ENCODE measurements at regions not wholly inside any gene's neighbourhood (a gene's known extent, or its start where the extent isn't known, plus 50 kb on each side); places are given as distances from the start of the nearest gene placed in this dataset.

DNA sequence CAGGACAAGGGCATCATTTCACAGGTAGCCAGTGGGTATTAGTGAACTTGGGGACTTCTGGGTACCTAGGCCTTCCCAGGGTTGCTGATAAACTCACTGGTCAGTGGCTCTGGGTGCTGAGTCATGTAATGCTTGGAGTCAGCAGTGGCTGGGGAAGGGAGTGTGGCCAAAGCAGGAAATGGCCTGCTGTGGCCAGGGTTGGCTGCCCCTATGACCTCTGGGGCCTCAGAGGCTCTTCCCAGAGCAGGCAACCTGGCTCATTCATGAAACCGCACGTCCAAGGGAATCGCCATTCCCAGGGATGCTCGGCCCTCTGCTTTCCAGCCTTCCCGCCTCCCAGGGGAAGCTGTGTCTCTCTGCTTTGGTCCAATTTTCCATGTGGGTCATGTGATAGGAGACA is 294.9 kb downstream of the DYSF start:
- no peaks in the 10 kb centered on the region for H3K27me3 ChIP-seq
- ATAC-seq (peak; percentile 63 to 81 (median 74)), DNase-seq (peak; percentile 64 to 80 (median 68))
- TF ChIP-seq, protein P1, sequence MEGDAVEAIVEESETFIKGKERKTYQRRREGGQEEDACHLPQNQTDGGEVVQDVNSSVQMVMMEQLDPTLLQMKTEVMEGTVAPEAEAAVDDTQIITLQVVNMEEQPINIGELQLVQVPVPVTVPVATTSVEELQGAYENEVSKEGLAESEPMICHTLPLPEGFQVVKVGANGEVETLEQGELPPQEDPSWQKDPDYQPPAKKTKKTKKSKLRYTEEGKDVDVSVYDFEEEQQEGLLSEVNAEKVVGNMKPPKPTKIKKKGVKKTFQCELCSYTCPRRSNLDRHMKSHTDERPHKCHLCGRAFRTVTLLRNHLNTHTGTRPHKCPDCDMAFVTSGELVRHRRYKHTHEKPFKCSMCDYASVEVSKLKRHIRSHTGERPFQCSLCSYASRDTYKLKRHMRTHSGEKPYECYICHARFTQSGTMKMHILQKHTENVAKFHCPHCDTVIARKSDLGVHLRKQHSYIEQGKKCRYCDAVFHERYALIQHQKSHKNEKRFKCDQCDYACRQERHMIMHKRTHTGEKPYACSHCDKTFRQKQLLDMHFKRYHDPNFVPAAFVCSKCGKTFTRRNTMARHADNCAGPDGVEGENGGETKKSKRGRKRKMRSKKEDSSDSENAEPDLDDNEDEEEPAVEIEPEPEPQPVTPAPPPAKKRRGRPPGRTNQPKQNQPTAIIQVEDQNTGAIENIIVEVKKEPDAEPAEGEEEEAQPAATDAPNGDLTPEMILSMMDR (IDR thresholded peaks at IDR 0.05), result no peak
- TF ChIP-seq POLR2A (IDR thresholded peaks at IDR 0.05), result no peak
- H3K27ac ChIP-seq, result peak overlapping the region in 1 of 12 donors; percentile 73
- intact Hi-C loops (cut with DNase I), result loop anchor here in 1 of 10 donors (1.0 to 5.0 kb wide), 2 partner anchors 26 to 36 kb away; no protein-coding TSS in a partner anchor
- H3K9me3 ChIP-seq, result peaks cover 0 to 10% (median 0%) of the 10 kb centered on the region in 12 donors
- H3K4me1 ChIP-seq, result peaks cover 0 to 33% (median 19%) of the 10 kb centered on the region in 12 donors
- H3K36me3 ChIP-seq, result no peaks in the 10 kb centered on the region
- no peak overlapping the region for H3K4me3 ChIP-seq
- 67 to 85% (median 72%) methylated on average over 5 of the region's 5 CpGs for WGBS, 4 donors

DNA sequence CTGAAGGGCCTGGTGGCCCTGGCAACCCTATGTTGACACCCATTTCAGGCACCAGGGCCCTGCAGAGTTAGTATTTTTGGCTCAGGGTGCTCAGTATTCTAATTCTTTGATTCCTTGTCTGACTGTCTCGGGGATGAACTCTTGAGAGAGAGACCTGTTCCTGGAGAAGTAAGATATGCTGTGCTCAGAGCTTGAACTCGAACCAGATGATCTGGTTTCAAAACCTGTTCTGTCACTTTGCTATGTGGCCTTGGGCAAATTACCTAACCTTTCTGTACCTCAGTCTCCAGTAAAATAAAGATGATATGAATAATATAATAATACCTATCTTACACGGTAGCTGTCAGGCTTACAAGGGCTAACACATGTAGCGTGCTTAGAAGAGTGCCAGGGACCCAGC is 294.2 kb downstream of the DYSF start:
- no peak for TF ChIP-seq POLR2A (IDR thresholded peaks at IDR 0.05)
- TF ChIP-seq, protein P1 (IDR thresholded peaks at IDR 0.05), result no peak
- ATAC-seq, result no peak
- peaks cover 0 to 10% (median 0%) of the 10 kb centered on the region in 12 donors for H3K9me3 ChIP-seq
- WGBS, 4 donors, result 91 to 95% (median 94%) methylated on average over 4 of the region's 4 CpGs
- H3K4me1 ChIP-seq, result peaks cover 0 to 40% (median 25%) of the 10 kb centered on the region in 12 donors
- H3K4me3 ChIP-seq, result no peak overlapping the region
- H3K36me3 ChIP-seq, result no peaks in the 10 kb centered on the region
- H3K27ac ChIP-seq, result peak overlapping the region in 4 of 12 donors; percentile 10 to 73 (median 32)
- DNase-seq, result no peak
- intact Hi-C loops (cut with DNase I), result loop anchor here in 1 of 10 donors (5.0 kb wide), 1 partner anchor 35 kb away; no protein-coding TSS in a partner anchor
- H3K27me3 ChIP-seq, result no peaks in the 10 kb centered on the region

DNA sequence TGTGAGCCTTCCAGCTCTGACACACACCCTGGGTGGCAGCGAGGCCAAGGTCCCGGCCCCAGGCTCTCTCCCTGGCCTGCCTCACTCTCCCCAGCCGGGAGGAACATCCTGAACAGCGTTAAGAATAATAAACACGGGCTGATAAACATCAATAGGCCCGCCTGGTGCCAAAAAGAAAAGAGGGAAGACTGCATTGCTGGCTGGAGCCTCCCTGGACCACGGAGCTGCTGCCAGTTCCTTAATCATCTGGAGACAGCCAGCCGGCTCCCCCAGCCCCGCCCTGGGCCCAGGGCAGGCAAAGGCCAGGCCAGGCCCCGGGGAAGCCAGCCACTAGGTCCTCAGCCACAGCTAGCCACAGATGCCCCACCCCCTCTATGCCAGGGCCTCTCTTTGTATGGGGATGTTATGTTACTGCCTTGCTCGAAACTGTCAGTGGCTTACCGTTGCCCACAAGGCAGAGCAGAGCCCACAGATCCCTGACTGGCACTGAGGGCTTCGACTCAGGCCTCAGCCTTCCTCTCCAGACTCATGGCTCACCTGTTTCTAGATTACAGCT is 293.7 kb downstream of the DYSF start:
- TF ChIP-seq, protein P1 (IDR thresholded peaks at IDR 0.05), result no peak
- no peak for TF ChIP-seq POLR2A (IDR thresholded peaks at IDR 0.05)
- WGBS, 4 donors, result 46 to 65% (median 53%) methylated on average over 6 to 13 of the region's 13 CpGs
- DNase-seq (peak in 2 of 5 donors; percentile 47 to 70), ATAC-seq (peak in 2 of 4 donors; percentile 25 to 41)
- H3K4me1 ChIP-seq, result peaks cover 0 to 42% (median 27%) of the 10 kb centered on the region in 12 donors
- H3K27me3 ChIP-seq, result no peaks in the 10 kb centered on the region
- peaks cover 0 to 12% (median 0%) of the 10 kb centered on the region in 12 donors for H3K9me3 ChIP-seq
- H3K27ac ChIP-seq, result peak overlapping the region in 4 of 12 donors; percentile 10 to 73 (median 32)
- intact Hi-C loops (cut with DNase I), result loop anchor here in 1 of 10 donors (5.0 kb wide), 1 partner anchor 35 kb away; no protein-coding TSS in a partner anchor
- H3K36me3 ChIP-seq, result no peaks in the 10 kb centered on the region
- H3K4me3 ChIP-seq, result no peak overlapping the region

DNA sequence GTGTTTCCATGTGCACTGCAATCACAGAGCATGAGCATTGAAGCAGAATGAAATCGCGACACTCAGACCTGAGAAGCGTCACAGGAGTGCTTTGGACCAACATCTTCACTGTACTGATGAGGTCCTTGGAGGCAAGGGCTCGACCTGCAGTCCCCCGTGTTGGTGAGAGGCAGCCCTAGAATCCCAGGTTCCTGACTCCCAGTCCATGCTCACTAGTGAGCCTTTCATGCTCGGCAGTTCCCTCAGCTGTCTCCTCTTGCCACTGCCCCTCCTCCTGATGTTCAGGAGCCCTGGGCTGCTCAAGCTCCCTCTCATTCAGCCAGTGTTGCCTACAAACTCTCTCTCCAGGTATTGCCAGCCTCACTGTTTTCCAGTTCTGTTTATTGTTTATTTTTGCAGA is 291.4 kb downstream of the DYSF start:
- no peak overlapping the region for H3K4me3 ChIP-seq
- no peaks in the 10 kb centered on the region for H3K27me3 ChIP-seq
- TF ChIP-seq, protein P1 (IDR thresholded peaks at IDR 0.05), result no peak
- peaks cover 0 to 20% (median 0%) of the 10 kb centered on the region in 12 donors for H3K9me3 ChIP-seq
- 85 to 96% (median 91%) methylated on average over 5 to 6 of the region's 6 CpGs for WGBS, 4 donors
- intact Hi-C loops (cut with DNase I), result loop anchor here in 1 of 10 donors (5.0 kb wide), 1 partner anchor 32 kb away; no protein-coding TSS in a partner anchor
- peaks cover 0 to 42% (median 27%) of the 10 kb centered on the region in 12 donors for H3K4me1 ChIP-seq
- H3K36me3 ChIP-seq, result no peaks in the 10 kb centered on the region
- ATAC-seq (no peak), DNase-seq (no peak)
- no peak overlapping the region for H3K27ac ChIP-seq

Data from heart left ventricle (tissue), 16 donors.